ENCODE measurements at regions not wholly inside any gene's neighbourhood (a gene's known extent, or its start where the extent isn't known, plus 50 kb on each side); places are given as distances from the start of the nearest gene placed in this dataset.

DNA sequence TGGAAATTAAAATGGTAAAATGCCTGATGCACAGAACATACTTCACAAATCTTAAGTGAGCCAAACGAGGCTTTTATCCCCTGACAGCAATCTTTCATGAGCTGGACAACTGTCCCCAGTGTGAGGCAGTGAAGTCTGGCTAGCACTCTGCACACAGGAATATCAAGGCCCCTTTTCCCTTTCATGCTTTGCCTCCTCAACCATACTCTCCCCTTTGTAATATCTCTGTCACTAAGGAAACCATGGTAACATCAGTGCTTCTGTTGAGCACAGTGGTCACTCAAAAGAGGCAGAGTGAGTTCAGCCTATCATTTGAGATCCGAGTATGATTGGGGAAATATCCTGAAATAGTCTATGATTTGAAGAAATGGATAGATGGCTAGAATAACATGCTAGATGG is 318.3 kb downstream of the ENC1 start (continued):
- no peak for TF ChIP-seq SUZ12 (IDR thresholded peaks at IDR 0.05; ENCODE audit: low read length)
- no peak for TF ChIP-seq BCL11A (IDR thresholded peaks at IDR 0.05; ENCODE audit: low read depth in 2 of 2, low read length in 2 of 2)
- TF ChIP-seq TAF7 (optimal IDR thresholded peaks at IDR 0.05; ENCODE audit: borderline replicate concordance, low read depth, low read length), result no peak
- TF ChIP-seq, protein P1, sequence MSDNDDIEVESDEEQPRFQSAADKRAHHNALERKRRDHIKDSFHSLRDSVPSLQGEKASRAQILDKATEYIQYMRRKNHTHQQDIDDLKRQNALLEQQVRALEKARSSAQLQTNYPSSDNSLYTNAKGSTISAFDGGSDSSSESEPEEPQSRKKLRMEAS (IDR thresholded peaks at IDR 0.05), result no peak
- TF ChIP-seq HDAC2 (IDR thresholded peaks at IDR 0.05; ENCODE audit: borderline replicate concordance in 1 of 2, low read depth in 2 of 2, low read length in 2 of 2), result no peak
- no peak for TF ChIP-seq CBX5 (IDR thresholded peaks at IDR 0.05; ENCODE audit: low read depth, low read length)
